Sigmoid colon (tissue), 4 donors: ENCODE measurements at regions not wholly inside any gene's neighbourhood (a gene's known extent, or its start where the extent isn't known, plus 50 kb on each side); places are given as distances from the start of the nearest gene placed in this dataset.

Source experiments
- POLR2AphosphoS5 ChIP-seq, 4 donors: sonication (generic); formaldehyde crosslinking; IDR thresholded peaks; one replicate each; pipeline ENCODE4 v1.6.1; 2017; ENCODE audit warnings: antibody characterized with exemption in 4 of 4
- TF ChIP-seq, protein P1 (sequence below), 4 experiments: fragments of 450-650 bp in 3 of 4; fragments of 200-600 bp in 1 of 4; IDR thresholded peaks; one replicate each; pipeline ENCODE4 v1.5.1; 2016 to 2019; ENCODE audit warnings: antibody characterized with exemption in 4 of 4, mild to moderate bottlenecking in 3 of 4, moderate library complexity in 2 of 4

- TF ChIP-seq, protein P1, sequence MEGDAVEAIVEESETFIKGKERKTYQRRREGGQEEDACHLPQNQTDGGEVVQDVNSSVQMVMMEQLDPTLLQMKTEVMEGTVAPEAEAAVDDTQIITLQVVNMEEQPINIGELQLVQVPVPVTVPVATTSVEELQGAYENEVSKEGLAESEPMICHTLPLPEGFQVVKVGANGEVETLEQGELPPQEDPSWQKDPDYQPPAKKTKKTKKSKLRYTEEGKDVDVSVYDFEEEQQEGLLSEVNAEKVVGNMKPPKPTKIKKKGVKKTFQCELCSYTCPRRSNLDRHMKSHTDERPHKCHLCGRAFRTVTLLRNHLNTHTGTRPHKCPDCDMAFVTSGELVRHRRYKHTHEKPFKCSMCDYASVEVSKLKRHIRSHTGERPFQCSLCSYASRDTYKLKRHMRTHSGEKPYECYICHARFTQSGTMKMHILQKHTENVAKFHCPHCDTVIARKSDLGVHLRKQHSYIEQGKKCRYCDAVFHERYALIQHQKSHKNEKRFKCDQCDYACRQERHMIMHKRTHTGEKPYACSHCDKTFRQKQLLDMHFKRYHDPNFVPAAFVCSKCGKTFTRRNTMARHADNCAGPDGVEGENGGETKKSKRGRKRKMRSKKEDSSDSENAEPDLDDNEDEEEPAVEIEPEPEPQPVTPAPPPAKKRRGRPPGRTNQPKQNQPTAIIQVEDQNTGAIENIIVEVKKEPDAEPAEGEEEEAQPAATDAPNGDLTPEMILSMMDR (IDR thresholded peaks at IDR 0.05) = no peak
- TF ChIP-seq POLR2AphosphoS5 (IDR thresholded peaks at IDR 0.05) = no peak
These were observed 89.1 kb upstream of the LHCGR start for GRCh38 chr2:48844417-48845155.
